ENCODE measurements at regions not wholly inside any gene's neighbourhood (a gene's known extent, or its start where the extent isn't known, plus 50 kb on each side); places are given as distances from the start of the nearest gene placed in this dataset.

DNA sequence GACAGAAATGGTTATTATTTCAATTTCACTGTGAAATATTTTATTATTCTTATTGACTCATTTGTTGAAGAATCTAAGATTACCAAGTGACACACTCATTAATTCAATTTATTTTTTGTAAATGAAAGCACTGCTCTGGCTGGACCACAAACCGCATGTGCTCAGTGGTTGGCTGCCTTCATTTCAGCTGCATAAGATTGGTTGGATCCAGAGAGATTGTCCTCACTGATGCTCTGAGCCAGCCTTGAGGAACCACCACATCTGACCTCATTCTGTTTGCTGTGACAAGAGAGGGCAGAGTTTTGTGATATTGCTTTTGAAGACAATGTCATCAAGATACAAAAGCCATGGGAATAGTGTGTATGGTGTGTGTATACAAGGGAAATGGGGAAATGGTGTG is 192.1 kb downstream of the CYRIA start:
- H3K4me3 ChIP-seq (ENCODE audit: low read depth, low read length), result no peak overlapping the region
- no peak for DNase-seq (ENCODE audit: low read depth)
- TF ChIP-seq, protein P1, sequence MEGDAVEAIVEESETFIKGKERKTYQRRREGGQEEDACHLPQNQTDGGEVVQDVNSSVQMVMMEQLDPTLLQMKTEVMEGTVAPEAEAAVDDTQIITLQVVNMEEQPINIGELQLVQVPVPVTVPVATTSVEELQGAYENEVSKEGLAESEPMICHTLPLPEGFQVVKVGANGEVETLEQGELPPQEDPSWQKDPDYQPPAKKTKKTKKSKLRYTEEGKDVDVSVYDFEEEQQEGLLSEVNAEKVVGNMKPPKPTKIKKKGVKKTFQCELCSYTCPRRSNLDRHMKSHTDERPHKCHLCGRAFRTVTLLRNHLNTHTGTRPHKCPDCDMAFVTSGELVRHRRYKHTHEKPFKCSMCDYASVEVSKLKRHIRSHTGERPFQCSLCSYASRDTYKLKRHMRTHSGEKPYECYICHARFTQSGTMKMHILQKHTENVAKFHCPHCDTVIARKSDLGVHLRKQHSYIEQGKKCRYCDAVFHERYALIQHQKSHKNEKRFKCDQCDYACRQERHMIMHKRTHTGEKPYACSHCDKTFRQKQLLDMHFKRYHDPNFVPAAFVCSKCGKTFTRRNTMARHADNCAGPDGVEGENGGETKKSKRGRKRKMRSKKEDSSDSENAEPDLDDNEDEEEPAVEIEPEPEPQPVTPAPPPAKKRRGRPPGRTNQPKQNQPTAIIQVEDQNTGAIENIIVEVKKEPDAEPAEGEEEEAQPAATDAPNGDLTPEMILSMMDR (IDR thresholded peaks at IDR 0.05; ENCODE audit: low read depth, low read length), result no peak
- TF ChIP-seq MYC (IDR thresholded peaks at IDR 0.05; ENCODE audit: low read depth, low read length) (no peak), POLR2A (IDR thresholded peaks at IDR 0.05; ENCODE audit: extremely low read depth, insufficient read length) (no peak)
- TF ChIP-seq, protein P2, sequence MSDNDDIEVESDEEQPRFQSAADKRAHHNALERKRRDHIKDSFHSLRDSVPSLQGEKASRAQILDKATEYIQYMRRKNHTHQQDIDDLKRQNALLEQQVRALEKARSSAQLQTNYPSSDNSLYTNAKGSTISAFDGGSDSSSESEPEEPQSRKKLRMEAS (IDR thresholded peaks at IDR 0.05; ENCODE audit: low read depth, low read length), result no peak

DNA sequence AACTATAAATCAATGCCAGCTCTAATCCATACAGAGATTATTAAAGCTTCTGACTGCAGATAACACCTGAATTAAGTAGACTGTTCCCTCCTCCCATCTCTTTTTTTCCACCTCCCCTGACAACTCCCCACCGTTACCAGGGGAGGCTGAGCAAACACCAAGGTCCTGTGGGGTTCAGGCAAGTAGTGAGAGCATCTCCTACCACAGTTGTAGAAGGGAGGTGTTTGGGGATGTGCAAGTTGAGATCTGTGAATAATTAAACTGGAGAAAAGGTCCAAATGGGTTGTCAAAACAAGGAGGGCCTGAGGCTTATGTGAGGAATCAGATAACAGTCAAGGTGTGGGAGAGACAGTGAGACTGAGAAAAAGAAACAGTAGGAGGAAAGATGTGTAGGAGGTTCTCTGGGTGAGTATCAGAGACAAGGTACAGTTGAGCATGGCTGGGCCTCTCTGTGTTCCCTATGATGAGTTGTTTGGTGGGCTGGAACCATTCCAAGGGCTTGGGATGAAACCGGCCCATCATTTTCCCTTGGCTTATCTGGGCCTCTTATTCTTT is 194.6 kb downstream of the CYRIA start:
- TF ChIP-seq MYC (IDR thresholded peaks at IDR 0.05; ENCODE audit: low read depth, low read length), result no peak
- TF ChIP-seq, protein P1 (IDR thresholded peaks at IDR 0.05; ENCODE audit: low read depth, low read length), result no peak
- TF ChIP-seq, protein P2 (IDR thresholded peaks at IDR 0.05; ENCODE audit: low read depth, low read length), result no peak
- DNase-seq (ENCODE audit: low read depth), result no peak
- H3K4me3 ChIP-seq (ENCODE audit: low read depth, low read length), result no peak overlapping the region

DNA sequence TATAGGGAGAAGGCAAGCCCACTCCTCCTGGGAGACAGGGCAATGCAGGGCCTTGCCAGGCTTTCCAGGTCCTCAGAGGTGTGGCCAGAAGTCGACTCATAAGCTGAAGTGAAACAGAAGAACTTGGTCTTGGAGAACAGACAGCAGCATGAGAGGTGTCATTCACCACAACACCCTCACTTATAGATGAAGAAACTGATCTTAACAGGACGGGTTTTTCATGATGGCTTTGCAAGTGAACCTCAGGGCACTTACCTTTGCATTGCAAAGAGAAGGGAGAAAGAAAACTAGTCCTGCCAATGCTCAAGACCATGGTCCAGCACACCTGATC is 198.8 kb downstream of the CYRIA start:
- DNase-seq (ENCODE audit: low read depth), result no peak
- no peak overlapping the region for H3K4me3 ChIP-seq (ENCODE audit: low read depth, low read length)
- TF ChIP-seq, protein P2 (IDR thresholded peaks at IDR 0.05; ENCODE audit: low read depth, low read length), result no peak
- TF ChIP-seq POLR2A (IDR thresholded peaks at IDR 0.05; ENCODE audit: extremely low read depth, insufficient read length), result no peak
- TF ChIP-seq, protein P1 (IDR thresholded peaks at IDR 0.05; ENCODE audit: low read depth, low read length), result no peak
- no peak for TF ChIP-seq MYC (IDR thresholded peaks at IDR 0.05; ENCODE audit: low read depth, low read length)

DNA sequence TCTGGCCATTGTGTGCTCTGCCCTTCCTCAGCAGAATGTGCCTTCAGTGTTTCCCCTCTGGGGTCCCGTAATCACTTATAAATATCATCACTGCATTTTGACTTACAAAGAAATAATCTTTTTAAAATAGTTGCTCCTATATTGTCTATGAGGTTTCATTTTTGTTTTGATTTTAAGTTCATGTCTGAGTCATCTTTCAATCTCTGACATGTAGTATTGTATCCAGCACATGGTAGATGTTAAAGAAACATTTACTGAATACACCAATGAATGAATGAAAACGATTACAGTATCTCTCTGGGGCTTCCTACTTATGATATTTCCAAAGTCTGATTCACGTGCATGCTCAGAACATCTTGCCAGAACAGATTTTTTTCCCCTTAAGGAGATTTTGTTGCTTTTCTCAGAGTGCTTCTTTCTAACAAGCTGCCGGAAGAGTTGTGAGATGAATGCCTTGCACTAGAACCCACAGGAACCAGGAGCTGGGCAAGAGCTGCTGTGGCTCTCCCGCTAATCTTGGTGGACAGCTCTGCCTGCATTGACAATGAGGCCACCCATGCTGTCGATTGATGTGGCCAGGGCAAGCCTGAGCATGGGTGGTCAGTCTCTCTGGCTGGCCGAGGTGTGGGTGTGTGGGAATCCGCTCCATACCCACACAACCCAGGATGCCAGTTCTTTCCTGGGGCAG is 199.4 kb downstream of the CYRIA start:
- no peak for DNase-seq (ENCODE audit: low read depth)
- H3K4me3 ChIP-seq (ENCODE audit: low read depth, low read length), result no peak overlapping the region
- TF ChIP-seq, protein P1 (IDR thresholded peaks at IDR 0.05; ENCODE audit: low read depth, low read length), result no peak
- TF ChIP-seq MYC (IDR thresholded peaks at IDR 0.05; ENCODE audit: low read depth, low read length) (no peak), POLR2A (IDR thresholded peaks at IDR 0.05; ENCODE audit: extremely low read depth, insufficient read length) (no peak)
- TF ChIP-seq, protein P2 (IDR thresholded peaks at IDR 0.05; ENCODE audit: low read depth, low read length), result no peak

DNA sequence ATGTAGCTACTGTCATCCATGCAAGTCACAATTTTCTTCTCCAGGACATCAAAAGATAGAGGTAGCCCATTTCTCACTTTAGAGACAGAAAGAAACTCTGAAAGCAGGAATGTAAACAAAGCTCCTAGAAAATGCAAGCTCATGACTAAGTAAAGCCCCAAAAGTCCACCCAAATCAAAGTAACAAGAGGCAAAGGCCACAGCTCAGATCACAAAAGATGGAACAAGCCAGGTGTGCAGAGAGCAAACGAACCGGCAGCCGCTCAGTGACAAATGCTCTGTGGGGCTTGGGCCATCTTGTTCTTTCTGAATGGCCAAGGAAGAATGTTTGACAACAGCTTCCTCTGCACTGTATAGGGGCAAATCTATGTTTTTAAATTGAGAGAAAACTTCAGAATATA is 201.0 kb downstream of the CYRIA start:
- TF ChIP-seq POLR2A (IDR thresholded peaks at IDR 0.05; ENCODE audit: extremely low read depth, insufficient read length) (no peak), MYC (IDR thresholded peaks at IDR 0.05; ENCODE audit: low read depth, low read length) (no peak)
- TF ChIP-seq, protein P2 (IDR thresholded peaks at IDR 0.05; ENCODE audit: low read depth, low read length), result no peak
- TF ChIP-seq, protein P1 (IDR thresholded peaks at IDR 0.05; ENCODE audit: low read depth, low read length), result no peak
- H3K4me3 ChIP-seq (ENCODE audit: low read depth, low read length), result no peak overlapping the region
- DNase-seq (ENCODE audit: low read depth), result no peak

All from NB4 (cell line).